ENCODE measurements at regions not wholly inside any gene's neighbourhood (a gene's known extent, or its start where the extent isn't known, plus 50 kb on each side); places are given as distances from the start of the nearest gene placed in this dataset.

- no peaks in the 10 kb centered on the region for H3K36me3 ChIP-seq (ENCODE audit: insufficient read depth, low read length)
- H3K4me1 ChIP-seq (ENCODE audit: insufficient read depth, low read length) = no peaks in the 10 kb centered on the region
- no peaks in the 10 kb centered on the region for H3K9me3 ChIP-seq (ENCODE audit: low read length)
- no peak overlapping the region for H2AFZ ChIP-seq (ENCODE audit: low read depth, low read length)
- no peaks in the 10 kb centered on the region for H3K27me3 ChIP-seq (ENCODE audit: insufficient read depth, low read length)
- no peak overlapping the region for H3K4me3 ChIP-seq (ENCODE audit: low read length)
These were observed 157.7 kb upstream of the CADPS start for GRCh38 chr3:63032881-63033280.

DNA sequence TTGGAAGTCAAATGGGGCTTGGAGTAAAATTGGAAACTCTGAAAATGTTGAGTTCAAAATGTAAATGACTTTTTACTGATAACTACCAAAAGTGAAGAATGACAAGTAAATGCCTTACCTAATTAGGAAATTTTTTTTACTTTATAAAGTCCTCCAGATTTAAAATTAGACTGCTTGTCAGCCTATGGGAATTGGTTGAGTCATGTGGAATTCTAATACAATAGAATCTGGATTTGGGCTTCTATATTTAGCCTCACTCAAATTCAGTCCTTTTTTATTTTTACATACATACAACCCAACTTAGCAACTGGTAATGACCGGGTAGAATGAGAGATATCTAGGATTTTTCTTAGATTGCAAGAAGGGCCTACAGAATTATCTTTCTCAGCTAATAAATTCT, 158.9 kb upstream of the CADPS start:
- Histone ChIP-seq H3K36me3 (ENCODE audit: insufficient read depth, low read length) (no peaks in the 10 kb centered on the region), H3K4me1 (ENCODE audit: insufficient read depth, low read length) (no peaks in the 10 kb centered on the region), H3K4me3 (ENCODE audit: low read length) (no peak overlapping the region), H3K9me3 (ENCODE audit: low read length) (no peaks in the 10 kb centered on the region), H3K27me3 (ENCODE audit: insufficient read depth, low read length) (no peaks in the 10 kb centered on the region), H2AFZ (ENCODE audit: low read depth, low read length) (no peak overlapping the region)

- Histone ChIP-seq H3K4me3 (ENCODE audit: low read length) (no peak overlapping the region), H3K9me3 (ENCODE audit: low read length) (no peaks in the 10 kb centered on the region), H3K4me1 (ENCODE audit: insufficient read depth, low read length) (no peaks in the 10 kb centered on the region), H3K27me3 (ENCODE audit: insufficient read depth, low read length) (no peaks in the 10 kb centered on the region), H3K36me3 (ENCODE audit: insufficient read depth, low read length) (no peaks in the 10 kb centered on the region), H2AFZ (ENCODE audit: low read depth, low read length) (no peak overlapping the region)
These were observed 161.9 kb upstream of the CADPS start for GRCh38 chr3:63037116-63037515.

DNA sequence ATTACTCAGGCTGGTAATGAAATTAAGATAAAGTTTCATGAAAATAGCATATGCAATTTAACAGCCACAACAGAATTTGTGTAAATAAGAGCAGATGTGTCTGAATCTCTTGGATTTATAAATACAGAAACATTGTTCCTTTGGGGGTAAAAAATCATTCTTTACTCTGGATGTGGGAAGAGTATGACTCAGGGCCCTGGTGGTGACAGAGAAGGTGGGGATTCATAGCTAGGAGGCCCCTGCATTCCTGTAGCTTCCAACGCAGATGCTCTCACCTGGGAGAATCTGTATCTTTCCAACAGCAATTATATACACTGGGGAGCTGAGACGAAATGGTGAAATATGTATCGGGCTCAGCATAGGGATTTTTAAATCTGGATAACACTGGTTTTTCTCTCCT, 167.6 kb upstream of the CADPS start:
- H3K4me1 ChIP-seq (ENCODE audit: insufficient read depth, low read length) = no peaks in the 10 kb centered on the region
- H3K4me3 ChIP-seq (ENCODE audit: low read length) = no peak overlapping the region
- no peak overlapping the region for H2AFZ ChIP-seq (ENCODE audit: low read depth, low read length)
- no peaks in the 10 kb centered on the region for H3K27me3 ChIP-seq (ENCODE audit: insufficient read depth, low read length)
- H3K36me3 ChIP-seq (ENCODE audit: insufficient read depth, low read length) = no peaks in the 10 kb centered on the region
- no peaks in the 10 kb centered on the region for H3K9me3 ChIP-seq (ENCODE audit: low read length)

- Histone ChIP-seq H2AFZ (ENCODE audit: low read depth, low read length) (no peak overlapping the region), H3K9me3 (ENCODE audit: low read length) (no peaks in the 10 kb centered on the region), H3K27me3 (ENCODE audit: insufficient read depth, low read length) (no peaks in the 10 kb centered on the region), H3K4me1 (ENCODE audit: insufficient read depth, low read length) (no peaks in the 10 kb centered on the region), H3K4me3 (ENCODE audit: low read length) (no peak overlapping the region), H3K36me3 (ENCODE audit: insufficient read depth, low read length) (no peaks in the 10 kb centered on the region)
These were observed 168.4 kb upstream of the CADPS start for GRCh38 chr3:63043631-63044030.

DNA sequence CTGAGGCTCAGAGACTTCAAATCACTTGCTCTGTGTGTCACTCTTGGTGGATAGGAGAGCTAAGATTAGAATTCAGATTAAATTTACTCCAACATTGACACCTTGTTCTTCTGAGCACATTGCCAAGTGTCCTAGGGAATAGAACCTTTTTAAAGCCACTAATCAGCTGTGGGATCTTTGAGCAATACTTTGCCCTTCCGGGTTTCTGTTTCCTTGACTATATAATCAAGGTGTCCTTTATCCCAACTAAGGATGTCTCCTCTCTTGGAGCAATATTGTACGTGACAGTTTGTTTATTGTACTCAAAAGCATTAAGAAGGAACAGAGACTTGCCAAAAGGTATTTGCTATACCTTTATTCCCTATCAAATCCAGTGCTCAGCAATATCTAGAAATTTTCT, 170.9 kb upstream of the CADPS start:
- no peaks in the 10 kb centered on the region for H3K9me3 ChIP-seq (ENCODE audit: low read length)

GRCh38 chr3:63046580-63046979, 171.4 kb upstream of the CADPS start:
- no peak overlapping the region for H2AFZ ChIP-seq (ENCODE audit: low read depth, low read length)
- no peaks in the 10 kb centered on the region for H3K36me3 ChIP-seq (ENCODE audit: insufficient read depth, low read length)
- no peaks in the 10 kb centered on the region for H3K9me3 ChIP-seq (ENCODE audit: low read length)
- no peak overlapping the region for H3K4me3 ChIP-seq (ENCODE audit: low read length)
- no peaks in the 10 kb centered on the region for H3K27me3 ChIP-seq (ENCODE audit: insufficient read depth, low read length)
- H3K4me1 ChIP-seq (ENCODE audit: insufficient read depth, low read length) = no peaks in the 10 kb centered on the region

More for the DNA sequence above, 170.9 kb upstream of the CADPS start:
- Histone ChIP-seq H3K4me3 (ENCODE audit: low read length) (no peak overlapping the region), H3K36me3 (ENCODE audit: insufficient read depth, low read length) (no peaks in the 10 kb centered on the region), H3K27me3 (ENCODE audit: insufficient read depth, low read length) (no peaks in the 10 kb centered on the region), H3K4me1 (ENCODE audit: insufficient read depth, low read length) (no peaks in the 10 kb centered on the region), H2AFZ (ENCODE audit: low read depth, low read length) (no peak overlapping the region)

GRCh38 chr3:63047068-63047467, 171.9 kb upstream of the CADPS start:
- no peaks in the 10 kb centered on the region for H3K4me1 ChIP-seq (ENCODE audit: insufficient read depth, low read length)
- no peak overlapping the region for H3K4me3 ChIP-seq (ENCODE audit: low read length)
- no peaks in the 10 kb centered on the region for H3K9me3 ChIP-seq (ENCODE audit: low read length)
- H3K27me3 ChIP-seq (ENCODE audit: insufficient read depth, low read length) = no peaks in the 10 kb centered on the region
- H3K36me3 ChIP-seq (ENCODE audit: insufficient read depth, low read length) = no peaks in the 10 kb centered on the region
- H2AFZ ChIP-seq (ENCODE audit: low read depth, low read length) = no peak overlapping the region

DNA sequence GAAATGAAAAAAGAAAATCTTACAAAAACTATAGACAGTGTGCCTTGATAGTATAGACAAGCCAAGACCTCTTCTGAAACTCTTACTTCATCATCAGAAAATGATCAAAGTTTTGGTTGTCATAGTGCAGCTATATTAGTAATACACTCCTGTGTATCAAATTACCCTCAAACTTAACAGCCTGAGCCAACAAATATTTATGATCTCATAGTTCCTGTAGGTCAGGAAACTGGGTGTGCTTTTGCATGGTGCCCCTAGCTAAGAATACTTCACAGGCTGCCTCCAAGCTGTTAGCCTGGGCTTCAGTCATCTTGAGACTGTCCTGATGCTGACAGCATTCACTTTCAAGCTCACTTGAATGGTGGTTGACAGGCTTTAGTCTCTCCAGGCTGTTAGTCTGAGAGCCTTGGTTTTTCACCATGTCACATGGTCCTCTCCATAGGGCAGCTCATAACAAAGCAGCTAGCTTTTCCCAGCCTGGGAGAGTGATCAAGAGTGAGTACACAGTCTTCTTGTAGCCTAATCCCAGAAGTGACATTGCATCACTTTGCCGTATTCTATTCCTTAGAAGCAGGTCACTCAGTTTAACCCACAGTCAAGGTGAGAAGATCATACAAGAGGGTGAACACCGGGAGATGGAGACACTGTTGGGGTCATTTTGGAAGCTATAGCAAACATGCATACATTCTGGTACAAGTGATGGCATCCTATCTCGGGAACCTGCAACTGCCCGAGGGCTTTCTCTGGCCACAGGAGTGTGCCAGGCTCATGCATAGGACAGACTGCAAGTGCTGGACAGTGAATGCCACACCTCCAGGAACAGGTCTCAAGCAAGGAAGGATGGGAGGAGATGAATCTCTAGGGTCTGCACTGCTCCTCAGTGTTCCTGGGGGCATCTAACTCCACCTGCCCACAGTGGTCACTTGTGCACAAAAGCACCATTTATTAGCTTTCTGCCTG, 173.4 kb upstream of the CADPS start:
- Histone ChIP-seq H3K4me3 (ENCODE audit: low read length) (no peak overlapping the region), H3K4me1 (ENCODE audit: insufficient read depth, low read length) (no peaks in the 10 kb centered on the region), H3K27me3 (ENCODE audit: insufficient read depth, low read length) (no peaks in the 10 kb centered on the region), H3K36me3 (ENCODE audit: insufficient read depth, low read length) (no peaks in the 10 kb centered on the region), H3K9me3 (ENCODE audit: low read length) (no peaks in the 10 kb centered on the region), H2AFZ (ENCODE audit: low read depth, low read length) (no peak overlapping the region)

GRCh38 chr3:63050548-63051177, 175.4 kb upstream of the CADPS start:
- Histone ChIP-seq H3K27me3 (ENCODE audit: insufficient read depth, low read length) (no peaks in the 10 kb centered on the region), H3K36me3 (ENCODE audit: insufficient read depth, low read length) (no peaks in the 10 kb centered on the region), H2AFZ (ENCODE audit: low read depth, low read length) (no peak overlapping the region), H3K4me1 (ENCODE audit: insufficient read depth, low read length) (no peaks in the 10 kb centered on the region), H3K9me3 (ENCODE audit: low read length) (no peaks in the 10 kb centered on the region), H3K4me3 (ENCODE audit: low read length) (no peak overlapping the region)

DNA sequence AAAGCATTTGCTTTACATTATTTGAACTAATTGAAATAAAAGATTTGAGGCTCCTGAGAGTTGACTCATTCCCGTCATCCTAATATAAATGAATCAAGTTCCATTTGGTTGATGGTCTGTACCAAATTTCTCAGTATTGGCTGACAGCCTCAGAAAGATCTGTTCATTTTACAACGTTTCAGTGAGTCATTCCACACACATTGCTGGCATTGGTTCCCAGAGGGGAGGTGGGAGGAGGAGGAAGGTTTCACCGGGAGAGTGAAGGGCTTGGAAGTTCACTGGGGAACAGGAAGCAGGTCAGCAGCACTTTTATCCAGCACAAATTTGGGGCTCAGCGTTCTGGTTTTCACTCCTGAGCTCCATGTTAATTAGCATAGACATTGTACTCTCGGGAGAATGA, 176.7 kb upstream of the CADPS start:
- H3K4me3 ChIP-seq (ENCODE audit: low read length) = no peak overlapping the region
- no peaks in the 10 kb centered on the region for H3K9me3 ChIP-seq (ENCODE audit: low read length)
- H3K27me3 ChIP-seq (ENCODE audit: insufficient read depth, low read length) = no peaks in the 10 kb centered on the region
- H2AFZ ChIP-seq (ENCODE audit: low read depth, low read length) = no peak overlapping the region
- no peaks in the 10 kb centered on the region for H3K4me1 ChIP-seq (ENCODE audit: insufficient read depth, low read length)
- H3K36me3 ChIP-seq (ENCODE audit: insufficient read depth, low read length) = no peaks in the 10 kb centered on the region

- Histone ChIP-seq H3K4me1 (ENCODE audit: insufficient read depth, low read length) (no peaks in the 10 kb centered on the region), H3K27me3 (ENCODE audit: insufficient read depth, low read length) (no peaks in the 10 kb centered on the region), H3K9me3 (ENCODE audit: low read length) (no peaks in the 10 kb centered on the region), H3K4me3 (ENCODE audit: low read length) (no peak overlapping the region), H2AFZ (ENCODE audit: low read depth, low read length) (no peak overlapping the region), H3K36me3 (ENCODE audit: insufficient read depth, low read length) (no peaks in the 10 kb centered on the region)
These were observed 181.7 kb upstream of the CADPS start for GRCh38 chr3:63056932-63057331.

DNA sequence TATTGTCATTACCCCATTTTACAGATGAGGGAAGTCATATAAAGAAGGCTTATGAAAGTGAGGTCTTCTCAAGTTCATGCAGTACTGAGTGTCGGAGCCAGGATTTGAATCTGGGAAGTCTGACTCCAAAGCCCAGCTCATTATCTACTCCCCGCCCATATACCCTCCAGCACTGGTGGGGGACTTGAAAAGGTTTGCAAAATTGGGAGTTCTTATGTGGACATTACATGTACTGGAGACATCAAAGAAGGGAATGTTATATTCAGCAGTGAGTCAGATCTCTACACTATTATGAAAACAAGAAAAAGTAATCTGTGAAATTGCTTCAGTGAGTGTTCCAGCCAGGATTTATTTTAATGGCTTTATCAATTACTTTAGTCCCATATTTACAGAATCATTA, 185.2 kb upstream of the CADPS start:
- no peaks in the 10 kb centered on the region for H3K27me3 ChIP-seq (ENCODE audit: insufficient read depth, low read length)
- H3K4me1 ChIP-seq (ENCODE audit: insufficient read depth, low read length) = no peaks in the 10 kb centered on the region
- H3K36me3 ChIP-seq (ENCODE audit: insufficient read depth, low read length) = no peaks in the 10 kb centered on the region

More for the DNA sequence above, 185.2 kb upstream of the CADPS start:
- Histone ChIP-seq H2AFZ (ENCODE audit: low read depth, low read length) (no peak overlapping the region), H3K9me3 (ENCODE audit: low read length) (no peaks in the 10 kb centered on the region), H3K4me3 (ENCODE audit: low read length) (no peak overlapping the region)
